Neutrophil (primary cell): ENCODE measurements at regions not wholly inside any gene's neighbourhood (a gene's known extent, or its start where the extent isn't known, plus 50 kb on each side); places are given as distances from the start of the nearest gene placed in this dataset.

Source experiments
- H3K27ac ChIP-seq: fragments of 200-600 bp; sonication (generic); 2 replicates; pipeline ENCODE4 v1.5.1; 2016; ENCODE audit warnings: mild to moderate bottlenecking, moderate library complexity
- H3K27me3 ChIP-seq: fragments of 200-600 bp; sonication (generic); 2 replicates; pipeline ENCODE4 v1.6.0; 2016; ENCODE audit warnings: mild to moderate bottlenecking
- H3K36me3 ChIP-seq: fragments of 200-600 bp; sonication (generic); 2 replicates; pipeline ENCODE4 v1.5.1; 2017
- H3K4me1 ChIP-seq, 2 experiments: fragments of 200-600 bp in 1 of 2; sonication (generic) in 1 of 2; 1 replicate in 1 of 2; 2 replicates in 1 of 2; pipeline versions ENCODE4 v1.5.1 to v1.6.1; 2013 to 2016; ENCODE audit warnings: low read depth in 1 of 2, low read length in 1 of 2, mild to moderate bottlenecking in 1 of 2, moderate library complexity in 1 of 2; ENCODE audit not compliant: control insufficient read depth in 1 of 2, insufficient read depth in 1 of 2
- H3K4me3 ChIP-seq, 2 experiments: fragments of 200-600 bp in 1 of 2; sonication (generic) in 1 of 2; 1 replicate in 1 of 2; 2 replicates in 1 of 2; pipeline ENCODE4 v1.5.1; 2013 to 2016; ENCODE audit warnings: low read depth in 1 of 2, low read length in 1 of 2, mild to moderate bottlenecking in 1 of 2, moderate library complexity in 1 of 2
- H3K9me3 ChIP-seq: fragments of 200-600 bp; sonication (generic); 2 replicates; pipeline ENCODE4 v1.5.1; 2016
- CTCF ChIP-seq: fragments of 200-600 bp; sonication (generic); IDR thresholded peaks from 2 replicates; pipeline ENCODE4 v1.5.1; 2016; ENCODE audit warnings: antibody characterized with exemption

- Histone ChIP-seq H3K4me3 (no peak overlapping the region), H3K36me3 (no peaks in the 10 kb centered on the region), H3K9me3 (no peaks in the 10 kb centered on the region), H3K27ac (no peak overlapping the region), H3K4me1 (no peaks in the 10 kb centered on the region), H3K27me3 (no peaks in the 10 kb centered on the region)
- no peak for TF ChIP-seq CTCF
These were observed 219.0 kb downstream of the MZT1 start for GRCh38 chr13:72508392-72508791.

GRCh38 chr13:72507416-72508199 is 219.8 kb downstream of the MZT1 start:
- TF ChIP-seq CTCF, result no peak
- Histone ChIP-seq H3K9me3 (no peaks in the 10 kb centered on the region), H3K27me3 (no peaks in the 10 kb centered on the region), H3K27ac (no peak overlapping the region), H3K36me3 (no peaks in the 10 kb centered on the region), H3K4me3 (no peak overlapping the region), H3K4me1 (no peaks in the 10 kb centered on the region)

- no peak for TF ChIP-seq CTCF
- Histone ChIP-seq H3K9me3 (no peaks in the 10 kb centered on the region), H3K27ac (no peak overlapping the region), H3K4me3 (no peak overlapping the region), H3K36me3 (no peaks in the 10 kb centered on the region), H3K27me3 (no peaks in the 10 kb centered on the region), H3K4me1 (no peaks in the 10 kb centered on the region)
These were observed 220.7 kb downstream of the MZT1 start for GRCh38 chr13:72506706-72507105.

GRCh38 chr13:72505376-72505775 is 222.1 kb downstream of the MZT1 start:
- no peaks in the 10 kb centered on the region for H3K4me1 ChIP-seq
- no peak for TF ChIP-seq CTCF
- H3K27ac ChIP-seq, result no peak overlapping the region
- no peaks in the 10 kb centered on the region for H3K9me3 ChIP-seq
- H3K4me3 ChIP-seq, result no peak overlapping the region
- H3K36me3 ChIP-seq, result no peaks in the 10 kb centered on the region
- H3K27me3 ChIP-seq, result no peaks in the 10 kb centered on the region

- H3K27me3 ChIP-seq, result no peaks in the 10 kb centered on the region
- TF ChIP-seq CTCF, result no peak
- H3K27ac ChIP-seq, result no peak overlapping the region
- no peaks in the 10 kb centered on the region for H3K4me1 ChIP-seq
- no peak overlapping the region for H3K4me3 ChIP-seq
- H3K9me3 ChIP-seq, result no peaks in the 10 kb centered on the region
- H3K36me3 ChIP-seq, result no peaks in the 10 kb centered on the region
These were observed 223.1 kb downstream of the MZT1 start for GRCh38 chr13:72504131-72504841.
